Pons (tissue), 1 donor: ENCODE measurements at regions not wholly inside any gene's neighbourhood (a gene's known extent, or its start where the extent isn't known, plus 50 kb on each side); places are given as distances from the start of the nearest gene placed in this dataset.
A peak's percentile ranks its signal among the peaks of the same experiment; 100 is the strongest.
"Not testable (repeated sequence)": the region's sequence is repeated elsewhere in the genome, so short reads cannot be mapped to it uniquely, and the experiment has no call there.

Source experiments
- DNase-seq: peaks from one replicate; pipeline ENCODE4 v3.0.0-alpha.2; 2016; ENCODE audit warnings: low spot score

DNA sequence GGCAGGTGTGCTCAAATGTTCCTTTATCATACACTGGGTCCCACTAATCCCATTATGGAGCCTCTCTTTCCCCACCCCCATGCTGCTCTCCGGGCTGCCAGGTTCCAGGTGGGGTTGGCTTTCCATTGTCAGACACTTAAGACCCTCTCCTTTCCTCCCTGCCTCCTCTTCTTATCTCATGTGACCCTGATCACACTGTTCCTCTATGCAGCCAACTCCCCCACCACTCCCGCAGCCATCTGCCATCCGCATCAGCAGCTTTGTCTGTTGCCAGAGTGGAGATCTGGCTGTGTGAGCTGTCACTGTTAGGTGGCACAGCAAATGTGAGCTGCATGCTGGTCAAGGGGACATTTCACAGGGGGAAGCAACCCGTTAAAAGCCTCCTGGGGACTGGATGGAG is 391.4 kb downstream of the TNS3 start:
- no peak for DNase-seq

DNA sequence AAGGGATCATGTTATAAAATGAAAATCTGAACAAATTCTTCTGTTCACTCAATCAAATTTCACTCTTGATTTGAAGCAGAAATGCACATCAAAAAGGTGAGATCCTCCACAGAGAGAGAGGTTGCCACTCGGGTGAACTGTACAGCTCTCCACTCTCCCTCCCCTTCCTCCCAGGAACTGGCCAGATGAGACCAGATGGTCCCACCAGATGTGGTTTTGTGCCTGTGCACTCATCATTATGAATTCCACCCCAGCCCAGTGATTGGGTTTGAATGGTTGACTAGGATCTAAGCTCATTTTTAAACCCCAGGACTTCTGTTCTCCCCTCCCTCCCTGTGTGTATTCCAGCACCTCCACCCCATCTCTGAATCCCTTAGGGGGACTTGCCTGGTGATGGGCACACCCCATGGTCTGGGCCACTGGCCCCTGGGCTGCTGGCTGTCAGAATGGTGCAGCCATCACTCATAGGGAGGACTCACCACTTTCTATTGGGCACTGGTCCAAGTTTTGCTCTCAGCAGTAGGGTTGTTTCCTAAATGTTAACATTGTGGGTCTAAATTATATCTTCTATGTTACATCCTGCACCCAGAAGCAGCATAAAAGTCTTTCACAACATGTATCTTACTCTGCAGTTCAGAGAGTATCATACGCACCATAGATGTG is 393.1 kb downstream of the TNS3 start:
- DNase-seq, result no peak

DNA sequence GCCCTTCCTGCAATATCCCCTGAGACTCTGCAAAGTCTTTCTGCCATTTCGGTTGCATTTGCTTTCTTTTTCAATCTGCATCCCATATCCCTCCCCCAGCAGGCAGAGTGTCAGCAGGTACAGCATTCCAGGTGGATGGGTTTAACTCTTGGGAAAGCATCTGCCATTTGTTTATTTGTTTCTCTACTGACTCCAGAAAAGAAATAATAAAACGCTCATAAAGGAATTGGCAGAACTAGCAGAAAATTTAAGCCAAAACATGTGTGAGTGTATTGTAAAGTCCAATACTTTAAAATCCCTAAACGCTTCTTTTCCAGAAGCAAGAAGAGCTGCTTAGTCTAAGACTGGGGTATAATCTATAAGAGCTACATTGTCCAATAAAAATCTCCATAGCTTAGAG is 393.8 kb downstream of the TNS3 start:
- no peak for DNase-seq

DNA sequence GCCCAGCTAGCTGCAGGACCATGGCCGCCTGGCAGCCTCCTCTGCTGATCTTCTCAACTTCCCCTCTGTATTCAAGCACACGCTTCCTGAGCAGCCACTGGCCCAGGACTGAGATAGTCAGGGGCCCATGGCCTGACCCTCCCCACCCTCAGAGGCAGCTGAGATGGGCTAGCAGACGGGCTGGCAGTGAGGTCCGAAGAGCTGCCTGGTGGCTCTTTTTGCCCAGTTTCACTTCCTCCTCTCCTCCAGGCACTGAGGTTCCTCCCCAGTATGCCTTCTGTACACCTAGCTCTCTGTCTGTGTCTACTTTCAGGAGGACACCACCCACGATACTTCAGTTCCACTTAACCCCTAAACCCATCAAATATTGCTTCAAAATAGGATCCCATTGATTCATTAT is 395.6 kb downstream of the TNS3 start:
- peak; percentile 70 for DNase-seq

DNA sequence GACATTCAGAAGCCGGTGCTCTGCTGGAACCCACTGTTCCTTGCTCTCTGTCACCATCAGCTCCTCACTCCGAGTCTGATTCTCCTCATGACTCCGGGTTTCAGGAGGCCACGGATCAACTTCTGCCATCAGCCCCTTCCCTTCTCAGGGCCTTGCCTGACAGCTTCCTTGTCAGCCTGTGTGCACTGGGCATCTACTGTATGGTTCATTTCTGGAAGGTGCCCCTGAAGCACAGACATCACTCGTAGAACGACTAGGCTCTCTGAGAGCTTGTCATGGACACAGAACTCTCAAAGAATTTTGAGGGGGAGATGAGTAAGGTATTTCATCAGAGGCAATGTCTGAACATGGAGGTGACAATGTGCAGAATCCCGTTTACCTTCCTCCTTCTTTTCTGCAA is 396.1 kb downstream of the TNS3 start:
- no peak for DNase-seq

DNA sequence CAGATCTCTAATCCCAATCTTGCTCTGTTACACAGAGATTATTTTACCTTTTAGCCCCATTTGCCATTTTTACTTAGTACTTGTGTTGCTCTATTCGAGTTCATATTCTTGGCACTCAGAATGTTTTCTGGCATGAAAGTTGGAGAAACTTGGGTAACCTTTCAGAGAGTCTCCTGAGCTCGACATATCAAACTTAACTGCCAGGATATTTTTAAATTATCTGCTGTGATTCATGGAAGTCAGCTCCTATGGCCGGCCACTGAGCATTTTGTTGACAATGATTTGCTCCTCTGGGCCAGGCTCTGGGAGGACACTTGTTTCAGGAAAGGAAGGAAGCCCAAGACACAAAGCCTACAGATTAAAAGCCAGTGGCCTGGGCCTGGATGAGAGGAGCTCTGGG is 396.7 kb downstream of the TNS3 start:
- no peak for DNase-seq

DNA sequence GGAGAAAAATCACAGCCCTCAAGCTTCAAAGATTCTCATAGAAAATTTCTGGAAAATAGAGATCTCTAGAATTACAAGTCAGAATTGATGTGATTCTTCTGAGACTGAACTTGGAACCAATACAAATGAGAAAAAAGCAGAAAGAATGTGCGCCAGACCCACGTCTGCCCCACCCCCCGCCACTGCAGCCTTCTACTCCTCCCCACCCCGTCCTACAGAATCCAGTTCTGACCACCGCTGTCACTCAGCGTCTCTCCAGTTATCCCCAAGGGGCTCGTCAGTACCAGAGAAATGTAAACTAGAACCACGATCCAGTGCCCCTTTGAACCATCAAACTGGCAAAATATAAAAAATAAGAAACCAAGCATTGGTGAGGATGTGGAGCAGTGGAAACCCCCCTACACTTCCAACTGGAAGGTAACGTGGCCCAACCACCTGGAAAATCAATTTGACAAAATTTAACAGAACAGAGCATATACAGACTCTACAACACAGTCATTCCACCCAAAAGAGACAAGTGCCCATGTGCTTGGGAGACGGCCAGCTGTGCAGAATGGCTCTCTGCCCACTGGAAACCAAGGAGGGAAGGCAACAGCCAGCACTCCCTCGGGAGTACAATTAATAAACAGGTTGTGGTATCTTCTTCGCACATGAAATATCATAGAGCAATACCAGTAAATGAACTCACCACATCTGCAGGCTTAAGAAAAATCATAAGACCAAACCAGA is 397.9 kb downstream of the TNS3 start:
- no peak for DNase-seq

DNA sequence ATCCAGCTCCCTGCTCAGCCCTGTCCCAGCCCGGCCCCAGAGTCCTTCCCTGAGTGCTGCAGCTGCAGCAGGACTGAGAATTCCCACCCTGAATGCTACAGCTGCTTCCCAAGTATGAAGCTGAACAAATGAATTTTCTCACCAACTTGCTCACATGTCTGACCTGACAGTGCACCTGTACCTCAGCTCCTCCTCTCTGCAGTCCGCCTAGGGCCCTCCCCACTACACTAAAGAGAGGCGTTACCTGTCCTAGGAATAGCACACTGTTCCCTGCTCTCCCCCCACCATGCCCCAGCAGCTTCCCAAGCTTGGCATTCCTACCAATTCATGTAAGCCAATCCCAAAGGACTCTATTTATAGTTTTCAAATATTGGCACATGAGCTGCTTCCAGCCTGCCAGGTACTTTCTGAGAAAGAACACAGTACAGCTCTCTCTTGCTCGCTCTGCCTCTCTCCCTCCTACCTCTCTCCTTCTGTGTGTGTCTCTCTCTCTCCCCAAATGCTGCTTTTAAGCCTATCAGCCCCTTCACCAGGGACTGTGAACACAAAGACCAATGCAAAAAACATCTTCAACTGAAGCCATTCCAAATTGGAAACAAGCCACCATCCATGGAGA is 400.1 kb downstream of the TNS3 start:
- no peak for DNase-seq

DNA sequence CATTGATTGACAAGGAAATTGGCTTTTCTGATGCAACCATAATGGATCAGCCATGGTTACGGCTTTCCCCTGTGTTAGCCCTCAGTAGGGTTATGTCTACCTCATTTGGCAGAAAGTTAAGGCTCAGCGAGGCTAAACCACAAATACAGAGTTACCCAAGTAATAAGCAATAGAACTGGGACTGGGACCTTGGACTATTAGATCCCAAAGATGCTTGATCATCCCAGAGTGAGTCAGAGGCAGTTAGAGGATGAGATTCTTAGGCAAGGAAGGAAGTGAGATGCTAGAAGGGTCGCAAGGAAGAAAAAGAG is 401.4 kb downstream of the TNS3 start:
- DNase-seq, result no peak

DNA sequence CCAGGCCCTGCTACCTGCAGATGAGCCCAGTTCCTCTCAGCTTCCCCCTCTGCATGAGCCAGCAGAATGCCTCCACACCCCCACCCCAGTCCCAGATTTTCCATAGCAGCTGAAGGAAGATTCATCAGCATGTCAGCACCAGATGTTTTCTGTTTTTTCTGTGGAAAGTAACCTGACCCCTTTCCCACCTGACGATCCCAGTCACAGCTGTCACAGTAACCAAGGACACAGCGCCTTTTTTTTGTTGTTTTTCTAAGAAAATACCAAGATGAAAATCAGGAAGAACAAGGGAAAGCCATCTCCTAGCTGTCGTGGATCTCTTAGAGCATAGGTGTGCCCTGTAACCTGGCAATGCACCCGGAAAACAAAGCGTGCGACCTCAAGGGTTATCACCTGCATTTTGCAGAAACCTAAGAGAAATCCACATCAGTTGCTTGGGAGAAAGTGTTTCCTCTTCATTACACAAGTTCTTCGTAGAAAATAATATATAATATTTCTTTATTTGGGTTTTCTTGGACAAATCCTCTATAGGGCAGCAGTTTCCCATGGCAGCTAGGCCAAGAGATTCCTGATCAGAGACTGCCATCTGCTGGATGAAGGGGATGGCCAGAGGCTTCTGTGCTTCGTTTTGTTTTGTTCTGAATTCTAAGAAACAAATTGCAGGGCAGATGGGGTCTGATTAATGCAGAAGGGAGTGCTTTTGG is 401.9 kb downstream of the TNS3 start:
- DNase-seq, result peak; percentile 69

DNA sequence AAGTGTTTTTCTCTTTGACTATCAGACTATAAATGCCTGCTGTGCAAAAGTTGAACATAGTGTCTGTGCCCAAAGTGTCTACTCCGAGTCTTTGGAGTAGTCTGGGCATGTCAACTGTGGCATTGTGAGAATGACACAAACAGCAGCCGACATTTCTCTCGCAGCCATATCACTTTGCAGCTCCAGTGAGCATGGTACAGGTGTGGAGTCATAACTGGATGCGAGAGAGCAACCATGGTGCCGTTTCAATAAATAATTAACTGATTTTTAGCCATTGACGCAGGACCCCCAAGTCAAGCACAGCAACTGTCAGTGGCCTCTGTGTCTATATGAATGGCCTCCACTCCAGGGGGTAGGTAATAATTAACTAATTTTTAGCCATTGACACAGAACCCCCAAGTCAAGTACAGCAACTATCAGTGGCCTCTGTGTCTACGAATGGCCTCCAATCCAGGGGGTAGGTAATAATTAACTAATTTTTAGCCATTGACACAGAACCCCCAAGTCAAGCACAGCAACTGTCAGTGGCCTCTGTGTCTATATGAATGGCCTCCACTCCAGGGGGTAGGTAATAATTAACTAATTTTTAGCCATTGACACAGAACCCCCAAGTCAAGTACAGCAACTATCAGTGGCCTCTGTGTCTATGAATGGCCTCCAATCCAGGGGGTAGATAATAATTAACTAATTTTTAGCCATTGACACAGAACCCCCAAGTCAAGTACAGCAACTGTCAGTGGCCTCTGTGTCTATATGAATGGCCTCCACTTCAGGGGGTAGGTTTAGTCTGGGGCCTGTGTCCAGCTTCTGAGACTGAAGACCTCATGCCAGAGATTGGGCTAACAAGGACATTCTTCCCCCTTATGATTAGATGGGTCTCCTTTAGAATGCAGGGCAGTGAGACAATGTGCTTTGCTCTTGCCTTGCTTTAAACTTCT is 409.0 kb downstream of the TNS3 start:
- not testable (repeated sequence) for DNase-seq

DNA sequence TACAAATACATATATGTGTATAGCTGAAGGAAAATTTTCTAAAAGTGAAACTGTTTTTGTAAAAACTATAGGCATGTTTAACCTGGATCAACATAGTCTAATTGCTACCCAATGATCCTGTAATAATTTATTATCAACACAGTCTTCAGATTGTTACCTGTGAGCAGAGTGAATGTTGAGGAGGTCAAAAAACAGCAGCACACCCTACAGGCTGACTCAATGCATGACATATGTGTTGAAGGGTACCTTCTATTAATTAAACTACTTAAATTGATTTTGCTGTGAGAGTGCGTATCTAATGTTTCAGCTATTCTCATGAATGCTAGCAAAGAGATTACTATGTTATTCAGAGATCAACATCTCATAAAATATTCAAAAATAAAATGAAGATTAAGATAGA is 411.4 kb downstream of the TNS3 start:
- DNase-seq, result no peak

DNA sequence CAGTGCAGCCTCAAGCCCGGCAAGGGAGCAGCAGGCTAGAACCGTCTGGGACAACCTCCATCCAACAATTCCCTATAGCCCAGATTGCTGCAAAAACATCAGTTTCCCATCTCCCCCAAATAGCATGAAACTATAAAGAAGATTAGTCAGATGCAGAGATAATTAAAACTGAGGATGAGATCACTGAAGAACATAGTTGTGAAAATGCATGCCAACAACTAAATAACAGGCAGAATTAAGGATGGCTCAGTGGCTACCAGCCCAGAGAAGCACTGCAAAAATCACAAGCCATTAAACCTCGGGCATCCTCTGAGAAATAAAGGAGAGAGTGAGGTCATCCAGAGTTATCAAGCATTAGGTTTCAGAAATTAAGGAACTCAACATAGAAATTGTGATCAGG is 427.1 kb downstream of the TNS3 start:
- DNase-seq, result no peak

DNA sequence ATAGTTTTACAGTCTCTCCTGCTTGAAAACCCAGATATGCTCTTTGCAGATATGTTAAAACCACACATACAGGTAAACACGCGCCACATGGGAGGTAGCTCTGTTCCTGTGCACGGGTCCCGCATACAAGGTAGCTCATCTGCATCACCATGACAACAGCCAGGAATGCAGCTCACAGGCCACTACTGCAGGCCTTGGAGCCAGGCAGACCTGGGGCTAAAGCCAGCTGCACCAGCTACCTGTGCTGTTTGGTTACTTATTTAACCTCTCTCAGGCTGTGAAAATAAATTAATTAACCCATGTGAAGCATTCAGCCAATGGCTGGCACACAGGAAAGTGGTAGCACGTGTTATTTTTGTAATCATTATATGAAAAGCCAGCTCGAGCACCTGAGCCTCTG is 428.3 kb downstream of the TNS3 start:
- DNase-seq, result no peak

DNA sequence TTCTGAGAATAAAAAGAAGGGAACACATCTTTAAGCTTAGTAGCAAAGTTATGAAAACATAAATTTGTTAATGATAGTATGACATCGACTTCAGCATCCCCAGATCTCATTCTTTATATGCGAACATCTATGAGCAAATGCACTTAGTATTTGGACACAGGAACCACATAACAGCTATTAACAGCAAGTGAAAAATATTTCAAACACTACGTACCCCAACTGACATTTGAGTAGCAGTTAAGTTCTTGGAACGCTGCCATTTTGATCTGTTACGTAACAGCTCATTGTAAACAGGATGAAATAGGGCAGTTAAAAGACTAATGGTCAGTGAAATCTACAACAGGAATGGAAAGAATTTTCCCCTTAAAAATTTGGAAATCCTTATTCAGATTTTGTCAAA is 428.9 kb downstream of the TNS3 start:
- DNase-seq, result peak; percentile 17

DNA sequence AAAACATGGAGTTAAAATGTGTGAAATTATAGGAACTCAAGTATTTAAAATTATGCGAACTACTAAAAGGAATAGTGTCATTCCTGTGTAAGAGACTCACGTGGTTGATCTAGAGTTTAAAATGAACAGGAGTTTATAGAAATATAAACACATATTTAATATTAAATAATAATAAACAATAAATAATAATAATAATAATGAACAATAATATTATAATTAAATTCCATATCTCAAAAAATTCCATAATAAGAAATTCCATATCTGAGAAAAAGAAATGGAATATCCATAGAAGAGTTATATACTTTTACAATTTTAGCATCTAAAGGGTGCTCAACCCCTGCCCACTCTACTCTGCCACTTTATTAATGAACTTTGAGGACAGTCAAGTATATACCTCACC is 429.6 kb downstream of the TNS3 start:
- no peak for DNase-seq

DNA sequence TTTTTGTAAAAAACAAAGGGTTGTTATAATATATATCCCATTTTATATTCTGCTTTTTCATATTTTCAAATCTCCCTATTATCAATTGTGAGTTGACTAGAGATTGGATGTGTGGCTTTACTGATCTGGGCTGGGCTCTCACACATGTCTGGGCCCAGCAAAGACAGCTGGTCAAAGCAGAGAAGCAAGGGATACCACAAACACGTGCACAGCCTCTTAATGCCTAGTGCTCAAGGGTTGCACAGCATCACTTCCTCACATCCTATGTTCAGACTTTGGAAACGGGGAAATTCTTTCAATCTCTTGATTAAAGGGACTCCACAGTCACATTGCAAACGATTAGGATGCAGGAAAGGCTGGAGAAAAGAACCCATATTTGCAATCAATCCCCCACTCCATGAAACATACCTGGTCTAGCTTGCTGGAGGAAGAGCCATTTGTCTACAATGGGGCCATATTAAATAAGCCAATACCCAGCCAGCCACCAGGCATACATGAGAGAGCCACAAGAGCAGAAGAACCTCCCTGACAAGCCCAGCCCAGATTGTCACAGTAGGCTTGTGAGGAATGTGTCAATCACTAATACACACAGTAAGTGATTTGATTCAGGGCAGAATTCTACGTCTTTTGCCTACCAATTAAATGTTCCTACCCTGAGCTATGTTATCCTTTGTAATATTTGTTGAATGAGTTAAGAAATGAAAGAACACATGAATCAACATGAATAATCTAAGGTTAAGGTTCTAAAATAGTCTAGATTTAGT is 431.2 kb downstream of the TNS3 start:
- no peak for DNase-seq

DNA sequence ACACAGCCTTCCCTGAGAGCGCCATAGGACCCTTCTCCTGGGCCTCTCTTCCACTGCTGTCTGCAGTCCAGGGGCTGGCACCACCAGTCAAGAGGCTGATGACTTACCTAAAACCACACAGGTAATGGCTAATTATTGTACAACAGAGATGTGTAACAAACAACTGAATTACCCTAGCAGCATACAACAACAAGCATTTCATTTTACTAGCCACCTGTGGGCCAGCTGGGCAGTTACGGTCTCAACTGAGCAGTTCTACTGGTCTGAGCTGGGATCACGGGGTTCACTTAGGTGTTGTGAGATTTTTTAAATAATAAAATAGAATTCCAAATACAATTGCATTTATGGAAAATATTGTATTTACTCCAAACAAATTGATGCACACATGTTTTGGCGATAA is 431.9 kb downstream of the TNS3 start:
- DNase-seq, result no peak

DNA sequence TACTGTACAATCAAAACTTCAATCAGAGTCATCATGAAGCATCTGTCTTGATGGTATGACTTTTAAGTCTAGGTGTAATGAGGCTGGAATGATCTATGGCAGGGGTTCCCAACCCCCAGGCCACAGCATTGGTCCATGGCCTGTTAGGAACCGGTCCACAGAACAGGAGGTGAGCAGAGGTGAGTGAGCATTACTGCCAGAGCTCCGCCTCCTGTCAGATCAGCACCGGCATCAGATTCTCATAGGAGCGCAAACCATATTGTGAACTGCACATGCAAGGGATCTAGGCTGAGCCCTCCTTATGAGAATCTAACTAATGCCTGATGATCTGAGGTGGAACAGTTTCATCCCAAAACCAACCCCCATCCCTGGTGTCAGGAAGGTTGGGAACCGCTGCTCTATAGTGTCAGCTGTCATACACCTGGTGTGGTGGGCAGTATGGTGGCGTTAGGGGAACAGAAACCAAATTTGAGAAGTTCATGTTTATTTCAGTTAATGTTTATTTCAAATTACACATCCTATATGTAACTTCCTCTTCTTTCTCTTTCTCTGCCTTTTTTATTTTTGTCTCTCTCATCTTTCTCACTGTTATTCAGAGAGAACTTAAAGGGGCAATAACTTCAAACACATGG is 432.6 kb downstream of the TNS3 start:
- DNase-seq, result no peak

DNA sequence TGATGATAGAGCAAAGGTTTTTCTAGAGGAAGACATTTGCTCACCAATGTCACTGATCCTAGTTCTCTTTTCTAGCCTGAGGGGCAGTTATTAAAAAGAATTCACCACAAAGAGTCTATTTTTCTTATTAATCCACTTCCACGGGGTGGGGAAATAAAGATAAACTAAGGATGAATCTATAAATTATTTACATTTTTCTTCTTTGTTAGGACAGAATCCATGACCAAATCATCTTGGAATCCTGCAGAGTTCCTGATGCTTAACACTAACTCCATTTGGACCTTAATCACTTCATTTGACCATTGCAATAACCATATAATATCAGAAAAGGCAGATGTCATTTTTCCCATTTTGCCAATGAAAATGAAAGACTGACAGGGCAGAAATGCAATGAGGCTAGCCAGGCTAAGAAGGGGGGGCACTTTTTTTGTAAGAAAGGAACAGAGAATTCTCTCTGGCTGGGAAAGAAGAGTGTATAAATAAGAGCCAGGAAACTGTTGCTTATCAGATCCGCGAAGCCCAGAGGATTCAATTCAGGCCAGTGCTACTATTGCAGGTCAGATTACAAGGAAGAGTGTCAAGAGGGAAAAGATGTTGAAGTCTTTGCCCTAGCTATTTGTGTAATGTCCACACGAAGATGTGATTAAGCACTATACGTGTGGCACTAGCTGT is 433.2 kb downstream of the TNS3 start:
- DNase-seq, result no peak
